A673 (cell line): ENCODE measurements at regions not wholly inside any gene's neighbourhood (a gene's known extent, or its start where the extent isn't known, plus 50 kb on each side); places are given as distances from the start of the nearest gene placed in this dataset.

Experiments
- CTCF ChIP-seq: fragments of 300-800, 200-600 bp; sonication (generic); conservative IDR thresholded peaks from 2 replicates; pipeline ENCODE4 v1.5.1; 2017; ENCODE audit warnings: low read depth, mild to moderate bottlenecking, antibody characterized with exemption, low read length, moderate library complexity, mixed read lengths
- EZH2 ChIP-seq: fragments of 200-600 bp; sonication (generic); IDR thresholded peaks from 2 replicates; pipeline ENCODE4 v1.6.1; 2017; ENCODE audit warnings: borderline replicate concordance, low read depth, mild to moderate bottlenecking, mixed read lengths, antibody characterized with exemption, low read length; ENCODE audit not compliant: poor library complexity, severe bottlenecking

- no peak for TF ChIP-seq CTCF
- no peak for TF ChIP-seq EZH2
Observed at GRCh38 chr18:10166164-10166807, 252.5 kb downstream of the VAPA start.
